ENCODE measurements at regions not wholly inside any gene's neighbourhood (a gene's known extent, or its start where the extent isn't known, plus 50 kb on each side); places are given as distances from the start of the nearest gene placed in this dataset.

GRCh38 chr15:68506071-68506470, 72.7 kb upstream of the CORO2B start:
- TF ChIP-seq CTCF (conservative IDR thresholded peaks at IDR 0.05 in 1 of 2, IDR thresholded peaks at IDR 0.05 in 1 of 2; ENCODE audit: low read depth in 1 of 2, low read length in 2 of 2) (no peak), EZH2 (IDR thresholded peaks at IDR 0.05; ENCODE audit: low read length, missing control alignments) (no peak)
